HCT116 (cell line): ENCODE measurements at regions not wholly inside any gene's neighbourhood (a gene's known extent, or its start where the extent isn't known, plus 50 kb on each side); places are given as distances from the start of the nearest gene placed in this dataset.

Source experiments
- ATAC-seq: fragments of 200-7000 bp; cut with Tn5 transposase; 2 replicates; pipeline ENCODE4 v1.9.1; 2020; ENCODE audit warnings: mild to moderate bottlenecking, moderate library complexity
- BruUV-seq: library from RNA; stranded (reverse); fragments of 400-500 nt; replicated peaks from 2 replicates; lab custom pipeline; 2021; lab: Mats Ljungman, UMichigan
- CTCF ChIA-PET: fragments of 300-600 bp; sonication (Branson Sonifier 250); formaldehyde crosslinking; loops from one replicate; lab custom pipeline; 2021; ENCODE audit warnings: antibody characterized with exemption; lab: Charles Lee
- POLR2A ChIA-PET: fragments of 300-600, 350-600 bp; sonication (Branson Sonifier 250); formaldehyde crosslinking; loops from one replicate; lab custom pipeline; 2021; ENCODE audit warnings: antibody characterized with exemption; lab: Charles Lee
- RAD21 ChIA-PET, 2 experiments: fragments of 300-600 bp; sonication (Branson Sonifier 250); formaldehyde crosslinking; loops; one replicate each; lab custom pipeline; 2023; ENCODE audit warnings: low total read pairs in 2 of 2; ENCODE audit not compliant: uncharacterized antibody in 2 of 2, unreplicated experiment in 2 of 2, low non-redundant PET in 1 of 2; lab: Charles Lee
- DNase-seq: peaks from one replicate; pipeline ENCODE4 v3.0.0-alpha.2; 2010; ENCODE audit warnings: low read depth, low spot score
- H2AFZ ChIP-seq: fragments of 200-600 bp; shearing (Covaris generic), sonication (generic); 2 replicates; pipeline ENCODE4 v1.6.1; 2017; ENCODE audit warnings: low read depth, mixed run types, mixed read lengths, antibody characterized with exemption, low read length; ENCODE audit not compliant: poor library complexity, severe bottlenecking
- H3K27ac ChIP-seq: 2 replicates; pipeline ENCODE4 v1.5.1; 2012; ENCODE audit warnings: low read depth, low read length
- H3K27me3 ChIP-seq: fragments of 200-600 bp; sonication (generic); 2 replicates; pipeline ENCODE4 v1.6.1; 2016; ENCODE audit warnings: mixed run types, low read length, mixed read lengths; ENCODE audit not compliant: insufficient read depth
- H3K36me3 ChIP-seq, 2 experiments: fragments of 200-500 bp in 1 of 2; fragments of 200-600 bp in 1 of 2; sonication (Bioruptor generic) in 1 of 2; sonication (generic) in 1 of 2; 2 replicates each; pipeline versions ENCODE4 v1.5.1 to v1.6.1; 2014 to 2016; ENCODE audit warnings: low read length in 2 of 2, inconsistent platforms in 1 of 2, mixed read lengths in 1 of 2, mixed run types in 1 of 2; ENCODE audit not compliant: insufficient read depth in 2 of 2, control insufficient read depth in 1 of 2
- H3K4me1 ChIP-seq, 2 experiments: fragments of 200-600 bp in 1 of 2; sonication (generic) in 1 of 2; 2 replicates each; pipeline versions ENCODE4 v1.5.1 to v1.6.1; 2012 to 2017; ENCODE audit warnings: low read length in 2 of 2, inconsistent platforms in 1 of 2, mild to moderate bottlenecking in 1 of 2, mixed read lengths in 1 of 2, mixed run types in 1 of 2, moderate library complexity in 1 of 2; ENCODE audit not compliant: insufficient read depth in 2 of 2, control insufficient read depth in 1 of 2
- H3K4me2 ChIP-seq: fragments of 200-600 bp; sonication (generic); 2 replicates; pipeline ENCODE4 v1.6.1; 2017; ENCODE audit warnings: mixed run types, low read length, mixed read lengths
- H3K4me3 ChIP-seq, 2 experiments: fragments of 200-600 bp in 1 of 2; sonication (generic) in 1 of 2; replicated peaks in 1 of 2; 2 replicates each; pipeline ENCODE4 v1.5.1; 2011 to 2016; ENCODE audit warnings: low read length in 2 of 2, control low read depth in 1 of 2, low read depth in 1 of 2, mild to moderate bottlenecking in 1 of 2, mixed read lengths in 1 of 2, mixed run types in 1 of 2
- H3K79me2 ChIP-seq: fragments of 200-600 bp; sonication (generic); 2 replicates; pipeline ENCODE4 v1.6.1; 2017; ENCODE audit warnings: mild to moderate bottlenecking, mixed run types, low read length, moderate library complexity, mixed read lengths; ENCODE audit not compliant: insufficient read depth
- H3K9ac ChIP-seq: fragments of 200-600 bp; sonication (generic); 2 replicates; pipeline ENCODE4 v1.6.1; 2016; ENCODE audit warnings: low read length, mixed read lengths
- H3K9me2 ChIP-seq: fragments of 200-600 bp; sonication (generic), shearing (Covaris generic); 2 replicates; pipeline ENCODE4 v1.6.1; 2017; ENCODE audit warnings: mixed run types, mild to moderate bottlenecking, moderate library complexity; ENCODE audit not compliant: insufficient read depth
- H3K9me3 ChIP-seq, 2 experiments: fragments of 200-500 bp in 1 of 2; fragments of 200-600 bp in 1 of 2; sonication (Bioruptor generic) in 1 of 2; sonication (generic) in 1 of 2; 2 replicates each; pipeline ENCODE4 v1.6.1; 2014 to 2017; ENCODE audit warnings: low read length in 2 of 2, mixed read lengths in 2 of 2, inconsistent platforms in 1 of 2, low read depth in 1 of 2, mild to moderate bottlenecking in 1 of 2, mixed run types in 1 of 2, moderate library complexity in 1 of 2; ENCODE audit not compliant: control insufficient read depth in 1 of 2, insufficient read depth in 1 of 2
- H4K20me1 ChIP-seq: fragments of 200-600 bp; sonication (generic), shearing (Covaris generic); 2 replicates; pipeline ENCODE4 v1.6.1; 2017; ENCODE audit warnings: mixed run types, mild to moderate bottlenecking, moderate library complexity; ENCODE audit not compliant: insufficient read depth
- CBX3 ChIP-seq: IDR thresholded peaks from 2 replicates; pipeline ENCODE4 v1.6.1; 2012; ENCODE audit warnings: low read depth
- CEBPB ChIP-seq: IDR thresholded peaks from 2 replicates; pipeline ENCODE4 v1.6.1; 2012; ENCODE audit warnings: low read depth
- EGR1 ChIP-seq: IDR thresholded peaks from 2 replicates; pipeline ENCODE4 v1.6.1; 2012; ENCODE audit warnings: low read depth
- ELF1 ChIP-seq: IDR thresholded peaks from 2 replicates; pipeline ENCODE4 v1.6.1; 2012; ENCODE audit warnings: low read depth, borderline replicate concordance
- FOSL1 ChIP-seq: IDR thresholded peaks from 2 replicates; pipeline ENCODE4 v1.6.1; 2012; ENCODE audit warnings: low read depth
- RAD21 ChIP-seq: IDR thresholded peaks from 2 replicates; pipeline ENCODE4 v1.6.1; 2012; ENCODE audit warnings: low read depth, mild to moderate bottlenecking
- REST ChIP-seq: IDR thresholded peaks from 2 replicates; pipeline ENCODE4 v1.6.1; 2012; ENCODE audit warnings: low read depth
- SIN3A ChIP-seq: IDR thresholded peaks from 2 replicates; pipeline ENCODE4 v1.6.1; 2012; ENCODE audit warnings: low read depth
- SP1 ChIP-seq: IDR thresholded peaks from 2 replicates; pipeline ENCODE4 v1.6.1; 2012; ENCODE audit warnings: low read depth
- SRF ChIP-seq: IDR thresholded peaks from 2 replicates; pipeline ENCODE4 v1.6.1; 2012; ENCODE audit warnings: low read depth
- TCF7L2 ChIP-seq: IDR thresholded peaks from 2 replicates; pipeline ENCODE4 v1.7.0; 2011; ENCODE audit warnings: borderline replicate concordance, inconsistent platforms; ENCODE audit not compliant: insufficient read depth, insufficient read length; ENCODE audit errors: extremely low read depth
- YY1 ChIP-seq: IDR thresholded peaks from 2 replicates; pipeline ENCODE4 v1.6.1; 2011; ENCODE audit warnings: low read length, low read depth, moderate library complexity, mild to moderate bottlenecking; ENCODE audit not compliant: insufficient replicate concordance; ENCODE audit errors: extremely low read depth
- ZFX ChIP-seq: fragments of 450-650 bp; IDR thresholded peaks from 2 replicates; pipeline ENCODE4 v1.6.1; 2017
- intact Hi-C: fragments of 100-400 bp; cut with micrococcal nuclease; formaldehyde crosslinking; loops from 2 replicates; pipeline ENCODE4 v1.10.0; 2022

GRCh38 chr14:83172363-83172762 is 1638.7 kb upstream of the SEL1L start:
- BruUV-seq = no TSS peak
- TF ChIP-seq EGR1 = no peak
- Histone ChIP-seq H2AFZ (no peak overlapping the region), H3K79me2 (no peaks in the 10 kb centered on the region), H4K20me1 (no peaks in the 10 kb centered on the region), H3K9me2 (no peaks in the 10 kb centered on the region), H3K9ac (no peak overlapping the region), H3K27ac (no peak overlapping the region), H3K4me3 (no peak overlapping the region), H3K9me3 (peaks cover 3 to 25% of the 10 kb centered on the region in 2 experiments; a peak in 2 of 4 replicates), H3K27me3 (no peaks in the 10 kb centered on the region), H3K36me3 (no peaks in the 10 kb centered on the region), H3K4me1 (no peaks in the 10 kb centered on the region), H3K4me2 (no peak overlapping the region)
- RAD21 ChIA-PET = no interaction called here
- no peak for DNase-seq
- CTCF ChIA-PET = no interaction called here
- POLR2A ChIA-PET = no interaction called here
- ATAC-seq = no peak
- intact Hi-C loops = no loop called here

GRCh38 chr14:83173687-83174086 is 1640.0 kb upstream of the SEL1L start:
- Histone ChIP-seq H3K4me3 (no peak overlapping the region), H3K9me2 (no peaks in the 10 kb centered on the region), H3K4me2 (no peak overlapping the region), H3K9me3 (peaks cover 3 to 24% of the 10 kb centered on the region in 2 experiments; a peak in 2 of 4 replicates), H3K79me2 (no peaks in the 10 kb centered on the region), H3K36me3 (no peaks in the 10 kb centered on the region), H3K9ac (no peak overlapping the region), H3K27ac (no peak overlapping the region), H3K4me1 (no peaks in the 10 kb centered on the region), H3K27me3 (no peaks in the 10 kb centered on the region), H2AFZ (no peak overlapping the region), H4K20me1 (no peaks in the 10 kb centered on the region)
- no TSS peak for BruUV-seq
- ChIA-PET CTCF (no interaction called here), RAD21 (no interaction called here), POLR2A (no interaction called here)
- no peak for TF ChIP-seq YY1
- DNase-seq (no peak), ATAC-seq (no peak)
- intact Hi-C loops = no loop called here

DNA sequence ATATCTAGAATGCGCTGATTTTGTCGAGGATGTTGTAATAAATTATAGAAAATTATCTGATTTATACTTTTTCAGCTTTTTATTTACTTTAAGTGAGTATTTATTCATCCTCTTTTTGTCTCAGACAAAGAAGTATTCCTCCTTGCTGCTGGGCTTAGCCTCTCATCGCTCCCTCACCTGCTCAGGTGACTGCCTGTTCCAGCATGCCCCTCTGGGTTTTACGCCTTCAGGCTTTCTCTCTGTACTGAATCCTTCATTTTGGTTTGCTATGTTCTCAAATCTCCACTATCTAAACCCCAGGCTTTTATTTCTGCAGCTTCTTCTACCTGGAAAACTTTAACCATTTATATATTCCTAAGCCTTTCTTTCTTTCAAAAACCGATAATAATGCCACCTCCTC is 1650.9 kb upstream of the SEL1L start:
- Histone ChIP-seq H3K9me2 (no peaks in the 10 kb centered on the region), H3K9me3 (peaks cover 2 to 7% of the 10 kb centered on the region in 2 experiments; a peak in 1 of 4 replicates), H3K27ac (no peak overlapping the region), H3K9ac (no peak overlapping the region), H3K27me3 (no peaks in the 10 kb centered on the region), H3K4me3 (no peak overlapping the region), H3K79me2 (no peaks in the 10 kb centered on the region), H4K20me1 (no peaks in the 10 kb centered on the region), H3K4me1 (no peaks in the 10 kb centered on the region), H3K4me2 (no peak overlapping the region), H3K36me3 (no peaks in the 10 kb centered on the region), H2AFZ (no peak overlapping the region)
- no TSS peak for BruUV-seq
- intact Hi-C loops = no loop called here
- ATAC-seq (no peak), DNase-seq (no peak)
- ChIA-PET CTCF (no interaction called here), RAD21 (no interaction called here), POLR2A (no interaction called here)
- no peak for TF ChIP-seq REST
- no peak for TF ChIP-seq TCF7L2
- TF ChIP-seq SRF = no peak
- TF ChIP-seq FOSL1 = no peak
- TF ChIP-seq SP1 = no peak
- no peak for TF ChIP-seq CBX3
- no peak for TF ChIP-seq ZFX
- TF ChIP-seq SIN3A = no peak
- TF ChIP-seq ELF1 = no peak
- TF ChIP-seq CEBPB = no peak
- TF ChIP-seq RAD21 = no peak
